GM23338 (cell line): ENCODE measurements at regions not wholly inside any gene's neighbourhood (a gene's known extent, or its start where the extent isn't known, plus 50 kb on each side); places are given as distances from the start of the nearest gene placed in this dataset.

Source experiments
- ATAC-seq: fragments of 200-7000 bp; cut with Tn5 transposase; 3 replicates; pipeline ENCODE4 v1.9.1; 2020
- DNase-seq: peaks from one replicate; pipeline ENCODE4 v3.0.0-alpha.2; 2015; ENCODE audit warnings: low spot score
- H2AFZ ChIP-seq: fragments of 200-600 bp; sonication (generic); 2 replicates; pipeline ENCODE4 v1.8.0; 2016; ENCODE audit warnings: antibody characterized with exemption, mild to moderate bottlenecking, moderate library complexity
- H3F3A ChIP-seq: fragments of 200-600 bp; sonication (generic); replicated peaks from 2 replicates; pipeline ENCODE4 v1.8.0; 2017; ENCODE audit warnings: antibody characterized with exemption, mixed run types, low read depth
- H3K27ac ChIP-seq: fragments of 200-600 bp; sonication (generic); 2 replicates; pipeline ENCODE4 v1.6.1; 2016; ENCODE audit warnings: low read depth
- H3K27me3 ChIP-seq: fragments of 200-600 bp; sonication (generic); 2 replicates; pipeline ENCODE4 v1.8.0; 2016; ENCODE audit warnings: mild to moderate bottlenecking, mixed run types, moderate library complexity; ENCODE audit not compliant: insufficient read depth
- H3K36me3 ChIP-seq: fragments of 200-600 bp; sonication (generic); 2 replicates; pipeline ENCODE4 v1.8.0; 2016; ENCODE audit warnings: mild to moderate bottlenecking; ENCODE audit not compliant: insufficient read depth
- H3K4me1 ChIP-seq: fragments of 200-600 bp; sonication (generic); 2 replicates; pipeline ENCODE4 v1.8.0; 2016; ENCODE audit warnings: mild to moderate bottlenecking, moderate library complexity; ENCODE audit not compliant: insufficient read depth
- H3K4me2 ChIP-seq: fragments of 200-600 bp; sonication (generic); 2 replicates; pipeline ENCODE4 v1.7.1; 2017; ENCODE audit warnings: mixed run types
- H3K4me3 ChIP-seq: fragments of 200-600 bp; sonication (generic); 2 replicates; pipeline ENCODE4 v1.6.1; 2016; ENCODE audit warnings: mixed run types
- H3K79me2 ChIP-seq: fragments of 200-600 bp; sonication (generic); replicated peaks from 2 replicates; pipeline ENCODE4 v1.8.0; 2017; ENCODE audit warnings: mild to moderate bottlenecking; ENCODE audit not compliant: insufficient read depth
- H3K9me2 ChIP-seq: fragments of 200-600 bp; sonication (generic); 2 replicates; pipeline ENCODE4 v1.8.0; 2017; ENCODE audit not compliant: insufficient read depth
- H4K20me1 ChIP-seq: fragments of 200-600 bp; sonication (generic); replicated peaks from 2 replicates; pipeline ENCODE4 v1.8.0; 2017; ENCODE audit warnings: mild to moderate bottlenecking; ENCODE audit not compliant: insufficient read depth
- H3K27ac Mint-ChIP-seq: 2 replicates; pipeline ENCODE4 v1.8.0; 2020; ENCODE audit warnings: inconsistent platforms, mild to moderate bottlenecking, moderate library complexity, mixed read lengths
- H3K27me3 Mint-ChIP-seq: 3 replicates; pipeline ENCODE4 v1.8.0; 2022; ENCODE audit warnings: low read depth, mild to moderate bottlenecking, moderate library complexity, mixed read lengths, inconsistent platforms; ENCODE audit not compliant: insufficient read depth, poor library complexity
- H3K36me3 Mint-ChIP-seq: 3 replicates; pipeline ENCODE4 v1.8.0; 2021; ENCODE audit warnings: low read depth, mild to moderate bottlenecking, inconsistent platforms, moderate library complexity, mixed read lengths
- H3K4me1 Mint-ChIP-seq: 3 replicates; pipeline ENCODE4 v1.8.0; 2020; ENCODE audit warnings: mild to moderate bottlenecking, inconsistent platforms, mixed read lengths
- H3K4me3 Mint-ChIP-seq: 3 replicates; pipeline ENCODE4 v1.8.0; 2021; ENCODE audit warnings: moderate library complexity, mild to moderate bottlenecking, inconsistent platforms, mixed read lengths
- H3K9me3 Mint-ChIP-seq: 3 replicates; pipeline ENCODE4 v1.8.0; 2020; ENCODE audit warnings: moderate library complexity, mild to moderate bottlenecking, inconsistent platforms, mixed read lengths
- CREB1 ChIP-seq: fragments of 250-450 bp; sonication (Bioruptor Pico); IDR thresholded peaks from 2 replicates; pipeline ENCODE4 v1.5.0; 2020; ENCODE audit warnings: low read depth, mild to moderate bottlenecking, moderate library complexity
- CTCF ChIP-seq, 2 experiments: fragments of 200-600 bp in 1 of 2; sonication (generic) in 1 of 2; conservative IDR thresholded peaks; 2 replicates each; pipeline versions ENCODE4 v1.5.1 to v1.6.1; 2016 to 2017; ENCODE audit warnings: antibody characterized with exemption in 2 of 2, low read depth in 2 of 2, mild to moderate bottlenecking in 2 of 2, moderate library complexity in 1 of 2
- EZH2 ChIP-seq: fragments of 200-600 bp; sonication (generic); IDR thresholded peaks from one replicate; pipeline ENCODE4 v1.8.0; 2017; ENCODE audit warnings: antibody characterized with exemption, mild to moderate bottlenecking, low read depth; ENCODE audit not compliant: unreplicated experiment
- EZH2phosphoT487 ChIP-seq: fragments of 200-600 bp; sonication (generic); IDR thresholded peaks from one replicate; pipeline ENCODE4 v1.8.1; 2018; ENCODE audit warnings: antibody characterized with exemption; ENCODE audit not compliant: unreplicated experiment
- JUNB ChIP-seq: IDR thresholded peaks from one replicate; pipeline ENCODE4 v1.6.1; 2016; ENCODE audit warnings: antibody characterized with exemption; ENCODE audit not compliant: unreplicated experiment
- NANOG ChIP-seq: IDR thresholded peaks from 2 replicates; pipeline ENCODE4 v1.6.1; 2016; ENCODE audit warnings: antibody characterized with exemption, borderline replicate concordance
- POLR2AphosphoS5 ChIP-seq: IDR thresholded peaks from 2 replicates; pipeline ENCODE4 v1.6.1; 2016; ENCODE audit warnings: antibody characterized with exemption, low read depth
- REST ChIP-seq: IDR thresholded peaks from one replicate; pipeline ENCODE4 v1.6.1; 2018; ENCODE audit warnings: antibody characterized with exemption; ENCODE audit not compliant: unreplicated experiment
- STAT1 ChIP-seq: IDR thresholded peaks from one replicate; pipeline ENCODE4 v1.6.1; 2016; ENCODE audit warnings: antibody characterized with exemption; ENCODE audit not compliant: unreplicated experiment
- ZNF114 ChIP-seq: fragments of 250-450 bp; sonication (Bioruptor Pico); IDR thresholded peaks from 2 replicates; pipeline ENCODE4 v1.5.0; 2020; ENCODE audit warnings: mild to moderate bottlenecking, moderate library complexity
- ZNF331 ChIP-seq: fragments of 250-450 bp; sonication (Bioruptor Pico); IDR thresholded peaks from 2 replicates; pipeline ENCODE4 v1.5.0; 2020; ENCODE audit warnings: low read depth, mild to moderate bottlenecking, moderate library complexity
- TF ChIP-seq, protein P1 (sequence below): IDR thresholded peaks from 2 replicates; pipeline ENCODE4 v1.6.1; 2016; ENCODE audit warnings: antibody characterized with exemption
- TF ChIP-seq, protein P2 (sequence below): fragments of 250-450 bp; sonication (Bioruptor Pico); IDR thresholded peaks from 2 replicates; pipeline ENCODE4 v1.5.0; 2020; ENCODE audit warnings: mild to moderate bottlenecking, moderate library complexity

- H3K4me1 ChIP-seq, result peaks cover 18% of the 10 kb centered on the region
- Mint-ChIP-seq H3K27ac (no peak overlapping the region), H3K36me3 (no peaks in the 10 kb centered on the region), H3K9me3 (no peaks in the 10 kb centered on the region), H3K27me3 (no peaks in the 10 kb centered on the region), H3K4me3 (no peak overlapping the region), H3K4me1 (peaks cover 21% of the 10 kb centered on the region)
- DNase-seq (no peak), ATAC-seq (no peak)
- no peak overlapping the region for H3K27ac ChIP-seq
- no peaks in the 10 kb centered on the region for H3K79me2 ChIP-seq
- H4K20me1 ChIP-seq, result no peaks in the 10 kb centered on the region
- TF ChIP-seq EZH2, result no peak
- TF ChIP-seq REST, result no peak
- TF ChIP-seq STAT1, result no peak
- TF ChIP-seq CREB1 (CRISPR knock-in tag), result no peak
- no peak for TF ChIP-seq NANOG
- TF ChIP-seq POLR2AphosphoS5, result no peak
- no peak for TF ChIP-seq CTCF (conservative IDR thresholded peaks at IDR 0.05; ENCODE audit: low read depth in 2 of 2)
- no peak for TF ChIP-seq EZH2phosphoT487
- TF ChIP-seq, protein P1, sequence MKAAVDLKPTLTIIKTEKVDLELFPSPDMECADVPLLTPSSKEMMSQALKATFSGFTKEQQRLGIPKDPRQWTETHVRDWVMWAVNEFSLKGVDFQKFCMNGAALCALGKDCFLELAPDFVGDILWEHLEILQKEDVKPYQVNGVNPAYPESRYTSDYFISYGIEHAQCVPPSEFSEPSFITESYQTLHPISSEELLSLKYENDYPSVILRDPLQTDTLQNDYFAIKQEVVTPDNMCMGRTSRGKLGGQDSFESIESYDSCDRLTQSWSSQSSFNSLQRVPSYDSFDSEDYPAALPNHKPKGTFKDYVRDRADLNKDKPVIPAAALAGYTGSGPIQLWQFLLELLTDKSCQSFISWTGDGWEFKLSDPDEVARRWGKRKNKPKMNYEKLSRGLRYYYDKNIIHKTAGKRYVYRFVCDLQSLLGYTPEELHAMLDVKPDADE, result no peak
- no peak for TF ChIP-seq ZNF114 (CRISPR knock-in tag)
- no peak for TF ChIP-seq JUNB
- TF ChIP-seq, protein P2, sequence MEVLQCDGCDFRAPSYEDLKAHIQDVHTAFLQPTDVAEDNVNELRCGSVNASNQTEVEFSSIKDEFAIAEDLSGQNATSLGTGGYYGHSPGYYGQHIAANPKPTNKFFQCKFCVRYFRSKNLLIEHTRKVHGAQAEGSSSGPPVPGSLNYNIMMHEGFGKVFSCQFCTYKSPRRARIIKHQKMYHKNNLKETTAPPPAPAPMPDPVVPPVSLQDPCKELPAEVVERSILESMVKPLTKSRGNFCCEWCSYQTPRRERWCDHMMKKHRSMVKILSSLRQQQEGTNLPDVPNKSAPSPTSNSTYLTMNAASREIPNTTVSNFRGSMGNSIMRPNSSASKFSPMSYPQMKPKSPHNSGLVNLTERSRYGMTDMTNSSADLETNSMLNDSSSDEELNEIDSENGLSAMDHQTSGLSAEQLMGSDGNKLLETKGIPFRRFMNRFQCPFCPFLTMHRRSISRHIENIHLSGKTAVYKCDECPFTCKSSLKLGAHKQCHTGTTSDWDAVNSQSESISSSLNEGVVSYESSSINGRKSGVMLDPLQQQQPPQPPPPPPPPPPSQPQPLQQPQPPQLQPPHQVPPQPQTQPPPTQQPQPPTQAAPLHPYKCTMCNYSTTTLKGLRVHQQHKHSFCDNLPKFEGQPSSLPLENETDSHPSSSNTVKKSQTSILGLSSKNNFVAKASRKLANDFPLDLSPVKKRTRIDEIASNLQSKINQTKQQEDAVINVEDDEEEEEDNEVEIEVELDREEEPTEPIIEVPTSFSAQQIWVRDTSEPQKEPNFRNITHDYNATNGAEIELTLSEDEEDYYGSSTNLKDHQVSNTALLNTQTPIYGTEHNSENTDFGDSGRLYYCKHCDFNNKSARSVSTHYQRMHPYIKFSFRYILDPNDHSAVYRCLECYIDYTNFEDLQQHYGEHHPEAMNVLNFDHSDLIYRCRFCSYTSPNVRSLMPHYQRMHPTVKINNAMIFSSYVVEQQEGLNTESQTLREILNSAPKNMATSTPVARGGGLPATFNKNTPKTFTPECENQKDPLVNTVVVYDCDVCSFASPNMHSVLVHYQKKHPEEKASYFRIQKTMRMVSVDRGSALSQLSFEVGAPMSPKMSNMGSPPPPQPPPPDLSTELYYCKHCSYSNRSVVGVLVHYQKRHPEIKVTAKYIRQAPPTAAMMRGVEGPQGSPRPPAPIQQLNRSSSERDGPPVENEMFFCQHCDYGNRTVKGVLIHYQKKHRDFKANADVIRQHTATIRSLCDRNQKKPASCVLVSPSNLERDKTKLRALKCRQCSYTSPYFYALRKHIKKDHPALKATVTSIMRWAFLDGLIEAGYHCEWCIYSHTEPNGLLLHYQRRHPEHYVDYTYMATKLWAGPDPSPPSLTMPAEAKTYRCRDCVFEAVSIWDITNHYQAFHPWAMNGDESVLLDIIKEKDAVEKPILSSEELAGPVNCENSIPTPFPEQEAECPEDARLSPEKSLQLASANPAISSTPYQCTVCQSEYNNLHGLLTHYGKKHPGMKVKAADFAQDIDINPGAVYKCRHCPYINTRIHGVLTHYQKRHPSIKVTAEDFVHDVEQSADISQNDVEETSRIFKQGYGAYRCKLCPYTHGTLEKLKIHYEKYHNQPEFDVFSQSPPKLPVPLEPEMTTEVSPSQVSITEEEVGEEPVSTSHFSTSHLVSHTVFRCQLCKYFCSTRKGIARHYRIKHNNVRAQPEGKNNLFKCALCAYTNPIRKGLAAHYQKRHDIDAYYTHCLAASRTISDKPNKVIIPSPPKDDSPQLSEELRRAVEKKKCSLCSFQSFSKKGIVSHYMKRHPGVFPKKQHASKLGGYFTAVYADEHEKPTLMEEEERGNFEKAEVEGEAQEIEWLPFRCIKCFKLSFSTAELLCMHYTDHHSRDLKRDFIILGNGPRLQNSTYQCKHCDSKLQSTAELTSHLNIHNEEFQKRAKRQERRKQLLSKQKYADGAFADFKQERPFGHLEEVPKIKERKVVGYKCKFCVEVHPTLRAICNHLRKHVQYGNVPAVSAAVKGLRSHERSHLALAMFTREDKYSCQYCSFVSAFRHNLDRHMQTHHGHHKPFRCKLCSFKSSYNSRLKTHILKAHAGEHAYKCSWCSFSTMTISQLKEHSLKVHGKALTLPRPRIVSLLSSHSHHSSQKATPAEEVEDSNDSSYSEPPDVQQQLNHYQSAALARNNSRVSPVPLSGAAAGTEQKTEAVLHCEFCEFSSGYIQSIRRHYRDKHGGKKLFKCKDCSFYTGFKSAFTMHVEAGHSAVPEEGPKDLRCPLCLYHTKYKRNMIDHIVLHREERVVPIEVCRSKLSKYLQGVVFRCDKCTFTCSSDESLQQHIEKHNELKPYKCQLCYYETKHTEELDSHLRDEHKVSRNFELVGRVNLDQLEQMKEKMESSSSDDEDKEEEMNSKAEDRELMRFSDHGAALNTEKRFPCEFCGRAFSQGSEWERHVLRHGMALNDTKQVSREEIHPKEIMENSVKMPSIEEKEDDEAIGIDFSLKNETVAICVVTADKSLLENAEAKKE (CRISPR knock-in tag), result no peak
- TF ChIP-seq ZNF331 (CRISPR knock-in tag), result no peak
- no peak overlapping the region for H3K4me2 ChIP-seq
- no peaks in the 10 kb centered on the region for H3F3A ChIP-seq
- H2AFZ ChIP-seq, result 0 out of 2 replicates have a peak overlapping the region, but pooled peaks have one; percentile 38
- no peak overlapping the region for H3K4me3 ChIP-seq
- H3K36me3 ChIP-seq, result no peaks in the 10 kb centered on the region
- H3K27me3 ChIP-seq, result no peaks in the 10 kb centered on the region
- H3K9me2 ChIP-seq, result no peaks in the 10 kb centered on the region
Observed at GRCh38 chr10:55158633-55159032, 357.6 kb upstream of the PCDH15 start.
